HT1080 (cell line): ENCODE measurements at regions not wholly inside any gene's neighbourhood (a gene's known extent, or its start where the extent isn't known, plus 50 kb on each side); places are given as distances from the start of the nearest gene placed in this dataset. TPM values are rescaled to one million over a fixed set of nuclear protein-coding genes. Genes with fewer than 3 reads are reported as not detected.
A peak's percentile ranks its signal among the peaks of the same experiment; 100 is the strongest.
"Not testable (repeated sequence)": the region's sequence is repeated elsewhere in the genome, so short reads cannot be mapped to it uniquely, and the experiment has no call there.

Source experiments
- DNase-seq: peaks from one replicate; pipeline ENCODE4 v3.0.0-alpha.2; 2015; ENCODE audit warnings: low read depth
- small RNA-seq: library from RNA; depleted of rRNA; stranded (forward); fragments of <200 nt; gene quantifications from one replicate; pipeline ENCODE3, GENCODE V24; 2014

DNA sequence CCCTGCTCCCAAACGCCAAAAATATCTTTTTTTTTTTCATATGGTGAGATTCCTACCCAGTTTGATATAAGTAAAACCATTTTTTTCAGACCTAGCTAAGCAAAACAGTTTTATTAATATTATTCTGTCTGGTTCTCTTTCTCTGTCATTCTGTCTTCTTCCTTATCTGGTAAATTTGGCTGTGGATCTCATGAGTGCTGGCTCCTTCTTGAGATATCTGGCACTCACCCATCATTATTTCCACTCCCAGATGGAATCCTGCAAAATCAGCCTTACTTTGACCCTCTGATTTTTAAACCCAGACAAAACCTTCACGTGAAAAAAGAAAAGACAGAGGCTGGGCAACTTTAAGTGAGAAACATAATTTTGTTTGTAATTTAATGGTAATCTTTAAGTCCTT is 373.6 kb downstream of the NYAP2 start:
- DNase-seq: no peak

DNA sequence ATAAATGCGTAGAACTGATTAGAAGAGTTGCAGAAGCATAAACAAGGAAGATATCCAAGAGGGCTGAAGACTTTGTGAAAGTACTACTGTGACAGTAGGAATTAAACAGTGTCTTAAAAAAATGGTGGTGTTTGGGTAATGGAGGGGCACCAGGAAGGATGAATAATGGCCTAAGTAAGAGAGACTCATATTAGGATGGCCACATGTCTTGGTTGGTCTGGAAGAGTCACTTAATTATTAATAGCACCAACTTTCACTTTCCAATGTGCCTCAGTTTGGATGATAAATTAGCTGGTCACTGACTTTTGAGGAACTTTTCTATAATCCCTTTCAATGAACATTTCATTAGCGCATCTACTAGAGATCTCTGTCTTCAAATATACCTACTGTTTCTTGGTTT is 372.2 kb downstream of the NYAP2 start:
- DNase-seq: no peak

DNA sequence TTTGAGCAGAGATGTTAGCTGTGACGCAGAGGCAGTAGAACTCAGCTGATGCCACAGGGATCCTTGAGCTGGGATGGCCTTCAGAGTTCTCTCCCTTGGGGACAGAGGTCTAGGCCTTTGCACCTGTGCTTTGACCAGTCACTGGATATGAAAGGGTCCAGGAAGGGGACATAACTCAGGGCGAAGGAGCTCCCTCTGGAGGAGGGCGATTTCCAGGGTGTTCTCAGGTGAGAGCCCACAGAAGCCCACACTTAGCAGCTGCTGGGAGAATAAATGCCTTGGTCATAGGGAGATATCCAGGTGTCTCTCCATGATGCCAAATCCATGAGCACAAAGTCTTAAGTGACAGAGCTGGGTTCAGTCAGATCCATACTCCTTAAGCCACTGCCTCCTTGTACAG is 369.2 kb downstream of the NYAP2 start:
- DNase-seq: no peak

- DNase-seq: no peak
These were observed 366.9 kb downstream of the NYAP2 start for GRCh38 chr2:225766431-225766830.

DNA sequence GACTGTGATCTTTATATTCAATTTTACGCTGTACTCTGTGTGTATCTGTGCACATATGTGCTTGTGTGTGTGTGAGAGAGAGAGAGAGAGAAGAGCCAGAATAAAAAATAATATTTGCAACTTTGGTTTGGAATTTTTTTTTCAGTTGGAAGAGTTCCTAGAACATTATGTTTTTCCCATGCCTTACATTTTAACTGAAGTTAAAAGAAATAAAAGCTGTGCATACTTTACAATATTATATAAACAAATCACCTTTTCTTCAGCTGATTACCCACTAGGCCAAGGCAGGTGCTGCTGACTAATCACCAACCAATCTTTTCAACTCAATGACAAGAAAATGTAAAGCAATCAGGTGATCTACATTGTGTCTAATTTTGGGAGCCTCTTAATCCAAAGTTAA is 366.3 kb downstream of the NYAP2 start:
- DNase-seq: no peak

DNA sequence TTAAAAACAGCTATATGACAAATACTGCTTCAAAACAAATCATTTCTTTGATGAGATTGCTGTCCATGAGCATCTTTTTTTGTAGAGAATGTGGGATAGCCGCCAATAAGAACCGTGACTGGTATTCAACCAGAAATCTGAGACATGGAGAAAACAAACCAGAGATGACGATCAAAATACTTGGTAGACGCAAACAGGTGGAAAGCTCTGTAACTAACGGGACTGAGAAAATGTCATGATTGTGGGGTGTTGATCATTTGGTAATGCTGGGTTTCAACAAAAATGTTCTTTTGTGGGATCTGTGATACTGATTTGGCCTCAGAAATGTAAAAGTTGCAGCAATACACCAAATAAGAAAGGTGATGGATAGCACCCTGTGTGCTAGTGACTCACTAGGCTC is 364.8 kb downstream of the NYAP2 start:
- no peak for DNase-seq

- no peak for DNase-seq
These were observed 364.2 kb downstream of the NYAP2 start for GRCh38 chr2:225763711-225764110.

- DNase-seq: no peak
These were observed 361.9 kb downstream of the NYAP2 start for GRCh38 chr2:225761396-225761795.

- no peak for DNase-seq
These were observed 357.7 kb downstream of the NYAP2 start for GRCh38 chr2:225757248-225757647.

DNA sequence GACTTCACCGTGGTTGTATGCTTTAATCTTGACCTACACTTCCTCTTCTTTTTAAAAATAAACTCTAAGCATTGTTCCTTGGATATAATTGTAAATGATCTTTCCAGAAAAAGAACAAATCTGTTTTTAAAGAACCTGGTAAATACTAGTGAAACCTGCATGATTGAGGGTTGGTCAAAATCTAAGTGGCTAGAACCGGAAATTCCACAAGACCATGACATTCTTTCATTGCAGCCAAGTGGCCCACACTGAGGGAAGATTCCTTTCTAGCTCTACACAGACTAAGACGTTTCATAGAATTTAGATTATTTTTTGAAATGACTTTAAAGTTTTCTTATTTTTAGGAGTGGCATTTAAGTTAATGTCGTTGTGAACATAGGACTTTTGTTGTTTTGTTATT is 356.7 kb downstream of the NYAP2 start:
- no peak for DNase-seq

DNA sequence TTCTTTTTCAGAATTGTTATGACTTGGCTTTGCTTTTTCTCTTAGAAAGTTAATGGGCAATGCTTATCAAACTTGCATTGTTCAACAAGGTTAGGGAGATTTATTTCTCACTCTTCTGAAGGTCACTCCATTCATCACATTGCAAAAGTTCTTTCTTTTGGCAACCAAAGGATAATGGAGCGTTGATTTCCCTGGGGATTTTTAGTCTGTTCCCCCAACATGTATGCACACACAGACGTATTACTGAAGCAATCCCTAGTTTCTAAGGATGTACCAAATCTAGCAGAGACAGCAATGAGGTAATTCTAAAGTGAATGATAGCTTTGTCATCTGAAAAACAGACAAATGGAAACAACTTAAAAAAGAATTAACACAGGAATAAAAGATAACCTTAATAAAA is 349.1 kb downstream of the NYAP2 start:
- no peak for DNase-seq

GRCh38 chr2:225743996-225744395 is 344.5 kb downstream of the NYAP2 start:
- not testable (repeated sequence) for DNase-seq

GRCh38 chr2:225742487-225742886 is 343.0 kb downstream of the NYAP2 start:
- no peak for DNase-seq

GRCh38 chr2:225740086-225740485 is 340.6 kb downstream of the NYAP2 start:
- no peak for DNase-seq

DNA sequence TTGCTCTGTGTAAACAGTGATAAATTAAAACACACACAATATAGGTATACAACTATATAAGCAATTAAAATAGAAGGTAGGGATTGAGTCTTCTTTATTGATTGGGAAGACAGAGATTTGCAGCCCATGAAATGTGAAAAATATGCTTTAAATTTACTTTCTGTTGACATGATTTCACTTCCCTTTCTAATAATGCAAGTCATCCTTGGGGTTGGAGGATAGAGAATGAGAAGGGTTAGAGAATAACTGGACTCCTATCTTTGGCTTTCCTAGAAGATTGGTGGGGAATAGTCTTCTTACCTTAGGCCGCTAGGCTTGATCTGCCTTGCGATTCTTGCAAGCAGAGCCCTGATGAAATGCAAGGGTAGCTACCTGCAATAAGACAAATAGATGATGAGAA is 339.8 kb downstream of the NYAP2 start:
- no peak for DNase-seq

DNA sequence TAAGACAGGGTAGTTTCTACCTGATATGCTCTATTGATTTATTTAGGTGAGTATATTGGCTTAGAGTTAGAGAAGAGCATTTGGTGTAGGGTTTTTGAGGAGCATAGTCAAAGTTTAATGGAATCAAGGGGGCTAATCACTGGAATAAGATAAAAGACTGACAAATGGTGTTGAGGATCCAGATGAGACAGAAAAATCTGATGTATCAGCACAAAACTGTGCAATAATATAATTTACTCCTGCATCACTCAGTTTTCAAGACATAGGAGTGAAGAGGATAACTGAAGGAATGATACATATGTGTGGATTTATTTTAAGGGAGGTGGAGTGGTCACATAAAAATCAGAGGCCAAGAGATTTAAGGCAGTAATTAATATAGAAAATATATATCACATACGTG is 339.2 kb downstream of the NYAP2 start:
- no peak for DNase-seq

- DNase-seq: peak; percentile 92
These were observed 338.0 kb downstream of the NYAP2 start for GRCh38 chr2:225737556-225737955.

- peak; percentile 94 for DNase-seq
These were observed 336.3 kb downstream of the NYAP2 start for GRCh38 chr2:225735844-225736243.

DNA sequence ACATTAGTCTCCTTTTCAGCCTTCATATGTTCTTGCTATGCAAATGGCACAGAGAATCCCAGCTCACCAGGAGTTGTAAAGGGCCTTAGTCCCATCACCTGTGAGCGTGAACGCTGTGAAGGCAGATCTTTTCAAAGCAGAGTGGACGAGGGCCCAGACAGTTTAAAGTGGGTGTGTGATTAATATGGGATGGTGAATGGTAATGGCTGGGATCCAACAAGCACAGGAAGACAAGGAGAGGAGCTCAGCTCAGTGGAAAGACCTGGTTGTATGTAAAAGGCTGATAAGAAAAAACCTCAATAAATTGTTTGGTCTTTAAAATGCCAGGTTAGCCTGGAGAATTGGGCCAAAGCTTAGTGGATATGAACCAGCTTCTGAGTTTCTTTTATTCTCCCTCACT is 326.2 kb downstream of the NYAP2 start:
- no peak for DNase-seq

Small RNA genes in the stretch of these regions (small RNA-seq; reads per million reads assigned to genes)
- not detected for gene AC068138.1
- not detected for gene MIR5702
